Cardiac fibroblast (primary cell): ENCODE measurements at regions not wholly inside any gene's neighbourhood (a gene's known extent, or its start where the extent isn't known, plus 50 kb on each side); places are given as distances from the start of the nearest gene placed in this dataset.

Experiments
- DNase-seq, 2 donors: peaks; one replicate each; pipeline versions ENCODE4 v3.0.0 to v3.0.0-alpha.2; 2010; ENCODE audit warnings: low read depth in 2 of 2
- H3K4me3 ChIP-seq, 2 donors: replicated peaks in 1 of 2; 1 replicate in 1 of 2; 2 replicates in 1 of 2; pipeline ENCODE4 v1.5.1; 2011; ENCODE audit warnings: low read depth in 2 of 2, low read length in 2 of 2, mild to moderate bottlenecking in 2 of 2, moderate library complexity in 1 of 2
- CTCF ChIP-seq: IDR thresholded peaks from one replicate; pipeline ENCODE4 v1.5.1; 2011; ENCODE audit warnings: low read depth, mild to moderate bottlenecking, low read length, inconsistent platforms

GRCh38 chr2:157932480-157933159, 56.5 kb upstream of the ACVR1 start:
- DNase-seq = no peak
- H3K4me3 ChIP-seq = no peak overlapping the region
- no peak for TF ChIP-seq CTCF

- DNase-seq = no peak
- H3K4me3 ChIP-seq = no peak overlapping the region
- TF ChIP-seq CTCF = no peak
These were observed 55.4 kb upstream of the ACVR1 start for GRCh38 chr2:157931542-157931941.

- DNase-seq = no peak
- TF ChIP-seq CTCF = no peak
- no peak overlapping the region for H3K4me3 ChIP-seq
These were observed 54.6 kb upstream of the ACVR1 start for GRCh38 chr2:157930728-157931127.

GRCh38 chr2:157929871-157930667, 53.9 kb upstream of the ACVR1 start:
- no peak for TF ChIP-seq CTCF
- no peak overlapping the region for H3K4me3 ChIP-seq

GRCh38 chr2:157928372-157928771, 52.2 kb upstream of the ACVR1 start:
- no peak for TF ChIP-seq CTCF
- no peak for DNase-seq
- H3K4me3 ChIP-seq = no peak overlapping the region

More at GRCh38 chr2:157929871-157930667, 53.9 kb upstream of the ACVR1 start:
- no peak for DNase-seq

- H3K4me3 ChIP-seq = no peak overlapping the region
- no peak for DNase-seq
- no peak for TF ChIP-seq CTCF
These were observed 51.0 kb upstream of the ACVR1 start for GRCh38 chr2:157927155-157927554.
